Subcutaneous abdominal adipose tissue (tissue), 5 donors: ENCODE measurements at regions not wholly inside any gene's neighbourhood (a gene's known extent, or its start where the extent isn't known, plus 50 kb on each side); places are given as distances from the start of the nearest gene placed in this dataset.

Experiments used
- H3K27ac ChIP-seq: one replicate; pipeline ENCODE4 v1.7.0; 2013; ENCODE audit warnings: low read depth, mild to moderate bottlenecking, inconsistent platforms, low read length, moderate library complexity
- H3K27me3 ChIP-seq, 5 donors: one replicate each; pipeline ENCODE4 v1.7.0; 2013; ENCODE audit warnings: low read length in 5 of 5, inconsistent platforms in 1 of 5; ENCODE audit not compliant: control insufficient read depth in 5 of 5, insufficient read depth in 4 of 5
- H3K36me3 ChIP-seq, 5 donors: one replicate each; pipeline ENCODE4 v1.7.0; 2013; ENCODE audit warnings: low read length in 5 of 5; ENCODE audit not compliant: control insufficient read depth in 5 of 5, insufficient read depth in 5 of 5
- H3K4me1 ChIP-seq, 5 donors: one replicate each; pipeline ENCODE4 v1.7.0; 2013; ENCODE audit warnings: low read length in 5 of 5, mild to moderate bottlenecking in 3 of 5, moderate library complexity in 1 of 5; ENCODE audit not compliant: control insufficient read depth in 5 of 5, insufficient read depth in 5 of 5
- H3K4me3 ChIP-seq, 5 donors: one replicate each; pipeline ENCODE4 v1.7.0; 2013; ENCODE audit warnings: low read length in 5 of 5, low read depth in 1 of 5
- H3K9ac ChIP-seq, 5 donors: one replicate each; pipeline ENCODE4 v1.7.0; 2013; ENCODE audit warnings: low read length in 5 of 5, mild to moderate bottlenecking in 4 of 5, moderate library complexity in 3 of 5
- H3K9me3 ChIP-seq, 5 donors: one replicate each; pipeline ENCODE4 v1.7.0; 2013; ENCODE audit warnings: low read length in 5 of 5; ENCODE audit not compliant: control insufficient read depth in 5 of 5
- donor health status: healthy.
- donor health status: healthy.
- donor health status: healthy.
- donor health status: healthy.
- donor health status: healthy.

GRCh38 chr1:106233511-106233910, 823.0 kb upstream of the PRMT6 start:
- no peaks in the 10 kb centered on the region for H3K36me3 ChIP-seq
- H3K9ac ChIP-seq = no peak overlapping the region
- H3K4me3 ChIP-seq = no peak overlapping the region
- no peak overlapping the region for H3K27ac ChIP-seq
- peaks cover 0 to 2% (median 0%) of the 10 kb centered on the region in 5 donors for H3K9me3 ChIP-seq
- no peaks in the 10 kb centered on the region for H3K27me3 ChIP-seq
- H3K4me1 ChIP-seq = no peaks in the 10 kb centered on the region

GRCh38 chr1:106249365-106249764, 807.1 kb upstream of the PRMT6 start:
- no peak overlapping the region for H3K4me3 ChIP-seq
- H3K4me1 ChIP-seq = peaks cover 0 to 2% (median 0%) of the 10 kb centered on the region in 5 donors
- no peaks in the 10 kb centered on the region for H3K36me3 ChIP-seq
- no peaks in the 10 kb centered on the region for H3K27me3 ChIP-seq
- H3K27ac ChIP-seq = no peak overlapping the region
- no peaks in the 10 kb centered on the region for H3K9me3 ChIP-seq
- no peak overlapping the region for H3K9ac ChIP-seq

GRCh38 chr1:106249810-106250209, 806.7 kb upstream of the PRMT6 start:
- no peak overlapping the region for H3K9ac ChIP-seq
- no peaks in the 10 kb centered on the region for H3K27me3 ChIP-seq
- H3K9me3 ChIP-seq = no peaks in the 10 kb centered on the region
- H3K4me1 ChIP-seq = peaks cover 0 to 5% (median 0%) of the 10 kb centered on the region in 5 donors
- H3K4me3 ChIP-seq = no peak overlapping the region
- no peak overlapping the region for H3K27ac ChIP-seq
- H3K36me3 ChIP-seq = no peaks in the 10 kb centered on the region

- H3K9ac ChIP-seq = no peak overlapping the region
- no peaks in the 10 kb centered on the region for H3K36me3 ChIP-seq
- peaks cover 0 to 8% (median 0%) of the 10 kb centered on the region in 5 donors for H3K4me1 ChIP-seq
- no peak overlapping the region for H3K27ac ChIP-seq
- no peaks in the 10 kb centered on the region for H3K27me3 ChIP-seq
- no peak overlapping the region for H3K4me3 ChIP-seq
- H3K9me3 ChIP-seq = peaks cover 0 to 3% (median 0%) of the 10 kb centered on the region in 5 donors
These were observed 801.7 kb upstream of the PRMT6 start for GRCh38 chr1:106254748-106255147.

- Histone ChIP-seq H3K36me3 (no peaks in the 10 kb centered on the region), H3K4me3 (no peak overlapping the region), H3K4me1 (peaks cover 0 to 4% (median 0%) of the 10 kb centered on the region in 5 donors), H3K27ac (no peak overlapping the region), H3K27me3 (no peaks in the 10 kb centered on the region), H3K9me3 (peaks cover 0 to 5% (median 0%) of the 10 kb centered on the region in 5 donors), H3K9ac (no peak overlapping the region)
These were observed 789.7 kb upstream of the PRMT6 start for GRCh38 chr1:106266786-106267185.

DNA sequence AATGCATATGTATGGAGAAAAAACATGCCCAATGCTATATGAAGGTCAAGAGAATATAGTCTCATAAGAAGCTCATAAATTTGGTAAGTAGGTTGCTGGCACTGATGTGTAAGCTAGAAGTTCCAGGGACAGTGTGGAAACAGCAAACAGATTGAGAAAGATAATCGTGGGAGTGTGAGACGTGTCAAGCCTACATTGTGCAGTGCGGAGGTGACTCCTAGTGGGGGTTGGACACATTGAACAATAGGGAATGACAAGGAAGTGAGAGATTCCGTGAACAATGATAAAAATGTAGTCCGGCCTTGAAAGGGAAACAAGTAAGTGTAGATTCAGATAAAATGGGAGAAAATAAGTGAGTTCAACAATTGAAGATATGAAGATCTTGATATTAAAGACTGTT, 788.4 kb upstream of the PRMT6 start:
- H3K36me3 ChIP-seq = no peaks in the 10 kb centered on the region

GRCh38 chr1:106276871-106277270, 779.6 kb upstream of the PRMT6 start:
- Histone ChIP-seq H3K27me3 (no peaks in the 10 kb centered on the region), H3K9me3 (peaks cover 0 to 4% (median 0%) of the 10 kb centered on the region in 5 donors), H3K36me3 (no peaks in the 10 kb centered on the region), H3K27ac (no peak overlapping the region), H3K4me3 (no peak overlapping the region), H3K4me1 (no peaks in the 10 kb centered on the region), H3K9ac (no peak overlapping the region)

More for the DNA sequence above, 788.4 kb upstream of the PRMT6 start:
- H3K4me1 ChIP-seq = peaks cover 0 to 4% (median 0%) of the 10 kb centered on the region in 5 donors
- H3K4me3 ChIP-seq = no peak overlapping the region
- no peak overlapping the region for H3K27ac ChIP-seq
- no peaks in the 10 kb centered on the region for H3K27me3 ChIP-seq
- H3K9me3 ChIP-seq = peaks cover 0 to 5% (median 0%) of the 10 kb centered on the region in 5 donors
- H3K9ac ChIP-seq = no peak overlapping the region

GRCh38 chr1:106277786-106278185, 778.7 kb upstream of the PRMT6 start:
- no peaks in the 10 kb centered on the region for H3K4me1 ChIP-seq
- H3K27me3 ChIP-seq = no peaks in the 10 kb centered on the region
- no peak overlapping the region for H3K9ac ChIP-seq
- no peak overlapping the region for H3K27ac ChIP-seq
- H3K9me3 ChIP-seq = peaks cover 0 to 6% (median 0%) of the 10 kb centered on the region in 5 donors
- no peak overlapping the region for H3K4me3 ChIP-seq
- H3K36me3 ChIP-seq = no peaks in the 10 kb centered on the region

DNA sequence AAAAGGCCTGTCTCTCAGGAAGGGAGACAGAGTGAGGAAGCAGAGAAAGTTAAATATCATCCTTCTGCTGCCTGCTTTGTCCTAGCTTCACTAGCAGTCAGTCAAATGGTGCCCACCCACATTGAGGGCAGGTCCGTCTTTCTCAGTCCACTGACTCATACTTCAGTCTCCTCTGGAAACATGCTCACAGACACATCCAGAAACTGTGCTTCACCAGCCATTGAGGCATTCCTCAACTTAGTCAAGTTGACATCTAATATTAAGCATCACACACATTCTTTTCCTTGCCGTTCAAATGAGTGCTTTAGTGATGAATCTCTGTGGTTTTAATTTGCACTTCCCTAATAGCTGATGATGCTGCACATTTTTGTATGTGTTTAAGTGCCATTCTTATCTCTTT, 777.8 kb upstream of the PRMT6 start:
- Histone ChIP-seq H3K27me3 (no peaks in the 10 kb centered on the region), H3K9me3 (peaks cover 0 to 6% (median 0%) of the 10 kb centered on the region in 5 donors), H3K4me3 (no peak overlapping the region), H3K4me1 (no peaks in the 10 kb centered on the region), H3K9ac (no peak overlapping the region), H3K36me3 (no peaks in the 10 kb centered on the region), H3K27ac (no peak overlapping the region)

DNA sequence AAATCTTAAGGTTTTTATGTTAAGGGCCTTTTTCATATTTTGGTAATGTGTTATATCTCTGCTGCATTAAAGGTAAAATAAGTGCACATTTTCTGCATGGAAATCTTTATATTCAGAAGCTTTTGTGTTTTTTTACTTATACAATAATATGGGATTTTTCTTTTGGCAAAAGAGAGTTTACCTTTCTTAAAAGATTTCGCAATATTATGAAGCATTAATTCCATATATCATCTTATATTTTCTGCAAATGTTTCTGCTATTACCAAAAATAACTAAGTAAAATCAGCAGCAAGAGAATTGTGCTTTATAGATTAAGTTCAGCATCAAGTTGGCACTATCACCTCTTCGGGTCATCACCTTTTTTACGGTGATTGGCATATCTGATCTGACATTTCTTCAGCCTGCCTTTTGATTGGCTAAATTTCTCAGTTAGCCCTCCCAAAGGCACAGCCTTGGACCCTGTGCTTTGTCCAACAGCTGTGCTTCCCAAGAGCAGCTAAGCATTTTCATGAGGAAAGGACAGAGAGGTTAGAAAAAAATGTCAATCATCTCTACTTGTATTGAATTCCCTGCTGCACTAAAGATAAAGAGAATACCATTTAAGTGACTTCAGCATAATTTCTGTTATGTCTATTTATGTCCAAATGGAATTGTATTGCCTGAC, 767.1 kb upstream of the PRMT6 start:
- H3K36me3 ChIP-seq = no peaks in the 10 kb centered on the region
- H3K4me1 ChIP-seq = no peaks in the 10 kb centered on the region
- no peak overlapping the region for H3K4me3 ChIP-seq
- no peak overlapping the region for H3K27ac ChIP-seq
- no peaks in the 10 kb centered on the region for H3K9me3 ChIP-seq
- H3K27me3 ChIP-seq = no peaks in the 10 kb centered on the region
- H3K9ac ChIP-seq = no peak overlapping the region
